ENCODE measurements at regions not wholly inside any gene's neighbourhood (a gene's known extent, or its start where the extent isn't known, plus 50 kb on each side); places are given as distances from the start of the nearest gene placed in this dataset.
A peak's percentile ranks its signal among the peaks of the same experiment; 100 is the strongest.

- no peak overlapping the region for H3K4me2 ChIP-seq (ENCODE audit: insufficient read depth, low read length)
- no peaks in the 10 kb centered on the region for H4K20me1 ChIP-seq (ENCODE audit: insufficient read depth, low read length)
- peaks cover under 1% of the 10 kb centered on the region for H3K9me3 ChIP-seq (ENCODE audit: insufficient read depth, low read length, severe bottlenecking)
- ATAC-seq (ENCODE audit: insufficient read depth, low read depth) (no peak), DNase-seq (no peak)
- no peak overlapping the region for H3K4me3 ChIP-seq (ENCODE audit: low read depth in 1 of 2, low read length in 2 of 2)
- H3K27me3 ChIP-seq (ENCODE audit: insufficient read depth, low read length, poor library complexity): no peaks in the 10 kb centered on the region
- no peaks in the 10 kb centered on the region for H3K79me2 ChIP-seq (ENCODE audit: insufficient read depth, low read length)
- H3K4me1 ChIP-seq (ENCODE audit: insufficient read depth, low read length): no peaks in the 10 kb centered on the region
- no peaks in the 10 kb centered on the region for H3K36me3 ChIP-seq (ENCODE audit: insufficient read depth, low read length)
- no peak overlapping the region for H3K9ac ChIP-seq (ENCODE audit: low read depth, low read length)
- no peak overlapping the region for H2AFZ ChIP-seq (ENCODE audit: low read depth, low read length)
- TF ChIP-seq CTCF (IDR thresholded peaks at IDR 0.05; ENCODE audit: borderline replicate concordance, extremely low read depth, low read length, poor library complexity, severe bottlenecking) (peak; percentile 48), EZH2 (IDR thresholded peaks at IDR 0.05; ENCODE audit: borderline replicate concordance, low read depth, low read length, severe bottlenecking) (no peak)
- no peak overlapping the region for H3K27ac ChIP-seq (ENCODE audit: low read length)
These were observed 530.9 kb upstream of the AUTS2 start for GRCh38 chr7:69067397-69067796.

DNA sequence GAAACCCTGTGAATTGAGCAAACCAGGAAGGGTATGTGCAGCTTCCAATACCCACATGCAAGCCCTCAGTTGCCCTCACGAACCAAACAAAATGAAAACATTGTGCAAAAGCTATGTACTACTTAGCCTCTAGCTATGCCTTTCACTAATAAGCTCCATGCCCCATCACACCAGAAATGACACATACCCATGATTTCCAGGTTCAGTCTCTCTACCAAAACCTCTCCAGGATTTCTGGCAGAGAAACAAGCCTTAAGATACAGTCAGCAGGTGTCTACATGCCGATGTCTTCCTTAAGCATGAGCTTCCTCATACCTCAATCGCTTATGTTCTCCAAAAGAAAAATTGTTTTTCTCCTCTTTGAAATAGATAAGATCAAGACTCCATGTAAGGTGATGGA is 527.8 kb upstream of the AUTS2 start:
- no peak for TF ChIP-seq EZH2 (IDR thresholded peaks at IDR 0.05; ENCODE audit: borderline replicate concordance, low read depth, low read length, severe bottlenecking)
- TF ChIP-seq CTCF (IDR thresholded peaks at IDR 0.05; ENCODE audit: borderline replicate concordance, extremely low read depth, low read length, poor library complexity, severe bottlenecking): no peak

DNA sequence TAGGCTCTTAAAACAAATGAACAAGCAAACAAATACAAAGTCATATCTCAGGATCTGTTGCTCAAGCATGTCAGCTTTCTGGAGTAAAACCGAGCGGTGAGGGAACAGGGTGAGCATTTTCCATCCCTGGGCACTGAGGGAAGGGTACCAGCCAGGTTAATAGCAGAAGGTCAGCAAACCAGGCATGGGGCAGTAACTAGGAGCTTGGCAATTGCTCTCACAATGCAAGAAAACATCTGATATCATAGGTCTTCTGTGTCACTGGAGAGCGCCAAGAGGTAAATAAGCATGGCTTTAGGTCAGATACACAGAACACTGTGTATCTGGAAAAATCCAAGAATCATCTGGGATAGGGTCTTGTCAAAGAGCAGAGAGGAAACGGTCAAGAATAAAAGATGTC is 521.7 kb upstream of the AUTS2 start:
- Histone ChIP-seq H3K4me1 (ENCODE audit: insufficient read depth, low read length) (no peaks in the 10 kb centered on the region), H3K27ac (ENCODE audit: low read length) (no peak overlapping the region), H3K27me3 (ENCODE audit: insufficient read depth, low read length, poor library complexity) (no peaks in the 10 kb centered on the region), H3K79me2 (ENCODE audit: insufficient read depth, low read length) (no peaks in the 10 kb centered on the region), H3K4me2 (ENCODE audit: insufficient read depth, low read length) (no peak overlapping the region), H3K9me3 (ENCODE audit: insufficient read depth, low read length, severe bottlenecking) (no peaks in the 10 kb centered on the region), H3K4me3 (ENCODE audit: low read depth in 1 of 2, low read length in 2 of 2) (no peak overlapping the region), H4K20me1 (ENCODE audit: insufficient read depth, low read length) (no peaks in the 10 kb centered on the region), H3K9ac (ENCODE audit: low read depth, low read length) (no peak overlapping the region), H2AFZ (ENCODE audit: low read depth, low read length) (no peak overlapping the region), H3K36me3 (ENCODE audit: insufficient read depth, low read length) (no peaks in the 10 kb centered on the region)
- ATAC-seq (ENCODE audit: insufficient read depth, low read depth): no peak
- no peak for TF ChIP-seq EZH2 (IDR thresholded peaks at IDR 0.05; ENCODE audit: borderline replicate concordance, low read depth, low read length, severe bottlenecking)
- TF ChIP-seq CTCF (IDR thresholded peaks at IDR 0.05; ENCODE audit: borderline replicate concordance, extremely low read depth, low read length, poor library complexity, severe bottlenecking): no peak
- no peak for DNase-seq

More for the DNA sequence above, 527.8 kb upstream of the AUTS2 start:
- H3K27me3 ChIP-seq (ENCODE audit: insufficient read depth, low read length, poor library complexity): no peaks in the 10 kb centered on the region
- no peaks in the 10 kb centered on the region for H3K9me3 ChIP-seq (ENCODE audit: insufficient read depth, low read length, severe bottlenecking)
- H3K27ac ChIP-seq (ENCODE audit: low read length): no peak overlapping the region
- H3K79me2 ChIP-seq (ENCODE audit: insufficient read depth, low read length): no peaks in the 10 kb centered on the region
- H3K4me1 ChIP-seq (ENCODE audit: insufficient read depth, low read length): no peaks in the 10 kb centered on the region
- H3K4me3 ChIP-seq (ENCODE audit: low read depth in 1 of 2, low read length in 2 of 2): no peak overlapping the region
- no peaks in the 10 kb centered on the region for H4K20me1 ChIP-seq (ENCODE audit: insufficient read depth, low read length)
- no peak overlapping the region for H3K4me2 ChIP-seq (ENCODE audit: insufficient read depth, low read length)
- H3K9ac ChIP-seq (ENCODE audit: low read depth, low read length): no peak overlapping the region
- ATAC-seq (ENCODE audit: insufficient read depth, low read depth): no peak
- no peak overlapping the region for H2AFZ ChIP-seq (ENCODE audit: low read depth, low read length)
- H3K36me3 ChIP-seq (ENCODE audit: insufficient read depth, low read length): no peaks in the 10 kb centered on the region
- DNase-seq: no peak

Measured in DND-41 (cell line).